ENCODE measurements at regions not wholly inside any gene's neighbourhood (a gene's known extent, or its start where the extent isn't known, plus 50 kb on each side); places are given as distances from the start of the nearest gene placed in this dataset.

DNA sequence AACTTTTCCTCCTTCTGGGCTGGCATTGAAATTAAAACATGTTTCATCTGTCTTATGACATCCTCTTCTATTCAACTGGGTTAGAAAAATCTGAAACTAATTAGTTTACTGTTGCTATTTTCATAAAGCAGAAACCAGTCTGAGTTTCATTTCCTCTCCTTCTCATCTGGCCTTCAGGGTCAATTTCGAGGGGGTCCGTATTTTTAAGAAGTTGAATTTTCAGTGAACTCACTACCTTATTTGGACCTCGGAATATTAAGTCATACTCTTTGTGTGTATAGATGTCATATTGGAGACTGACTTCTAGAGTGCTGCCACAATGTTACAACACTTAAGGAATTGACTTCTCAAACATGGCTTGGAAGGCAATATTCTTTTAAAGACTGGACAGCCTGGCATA lies 485.9 kb downstream of the SQOR start:
- no peak for DNase-seq

GRCh38 chr15:46121441-46121840 lies 486.6 kb downstream of the SQOR start:
- no peak for DNase-seq

DNA sequence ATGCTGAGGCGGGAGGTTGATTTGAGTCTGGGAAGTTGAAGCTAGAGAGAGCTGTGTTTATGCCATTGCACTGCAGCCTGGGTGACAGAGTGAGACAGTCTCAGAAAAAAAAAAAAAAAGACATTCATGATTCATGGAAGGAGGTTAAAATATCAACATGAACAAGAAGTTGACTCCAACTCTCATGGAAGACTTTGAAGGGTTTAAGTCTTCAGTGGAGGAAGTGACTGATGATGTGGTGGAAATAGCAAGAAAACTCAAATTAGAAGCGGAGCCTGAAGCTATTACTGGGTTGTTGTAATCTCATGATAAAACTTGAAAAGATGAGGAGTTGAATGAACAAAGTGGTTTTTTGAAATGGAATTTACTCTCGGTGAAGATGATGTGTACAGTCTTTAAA lies 491.8 kb downstream of the SQOR start:
- DNase-seq, result no peak

GRCh38 chr15:46127361-46127874 lies 492.6 kb downstream of the SQOR start:
- no peak for DNase-seq

DNA sequence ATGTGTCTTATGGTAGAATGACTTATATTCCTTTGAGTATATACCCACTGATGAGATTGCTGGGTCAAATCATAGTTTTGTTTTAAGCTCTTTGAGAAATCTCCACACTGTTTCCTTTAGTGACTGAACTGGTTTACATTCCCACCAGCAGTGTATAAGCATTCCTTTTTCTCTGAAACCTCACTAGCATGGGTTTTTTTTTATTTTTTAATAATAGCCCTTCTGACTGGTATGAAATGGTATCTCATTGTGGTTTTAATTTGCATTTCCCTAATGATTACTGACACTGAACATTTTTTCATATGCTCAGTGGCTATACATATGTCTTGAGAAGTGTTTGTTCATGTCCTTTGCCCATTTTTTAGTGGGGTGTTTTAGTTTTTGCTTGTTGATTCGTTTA lies 494.3 kb downstream of the SQOR start:
- no peak for DNase-seq

- DNase-seq, result no peak
Measured at GRCh38 chr15:46131876-46132275, 497.0 kb downstream of the SQOR start.

DNA sequence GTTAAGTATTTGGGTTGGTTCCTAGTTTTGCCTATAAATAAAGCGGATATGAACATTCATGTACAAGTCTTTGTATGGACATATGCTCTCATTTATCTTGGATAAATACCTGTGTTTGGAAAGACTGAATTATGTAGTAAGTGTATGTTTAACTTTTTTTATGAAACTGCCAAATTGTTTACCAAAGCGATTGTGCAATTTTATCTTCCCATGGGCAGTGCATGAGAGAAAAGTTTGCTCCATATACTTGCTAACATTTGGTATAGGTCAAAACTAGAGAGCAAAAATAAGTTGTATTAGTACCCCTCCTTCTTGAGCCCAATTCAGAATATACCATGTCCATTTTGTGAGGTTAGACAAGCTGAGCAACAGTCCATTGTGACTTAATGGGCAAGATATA lies 502.6 kb downstream of the SQOR start:
- DNase-seq, result no peak

DNA sequence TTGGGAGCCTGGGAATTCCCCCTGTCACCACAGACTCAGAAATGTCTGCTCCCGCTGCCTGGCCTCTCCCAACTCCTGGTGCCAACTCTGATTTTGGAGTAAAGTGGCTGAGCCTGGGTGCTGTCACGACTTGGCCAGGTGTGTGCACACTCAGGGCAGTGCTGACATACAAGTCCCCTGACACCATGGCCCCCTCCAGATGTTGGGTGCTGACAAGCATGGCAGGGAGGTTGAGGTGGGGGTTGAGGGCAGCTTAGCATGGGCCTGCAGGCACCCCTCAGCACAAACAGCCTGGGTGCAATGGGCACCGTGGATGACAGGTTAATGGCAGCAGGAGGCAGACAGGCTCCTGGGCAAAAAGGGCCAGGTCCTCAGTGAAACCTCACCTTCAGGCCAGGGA lies 511.2 kb downstream of the SQOR start:
- no peak for DNase-seq

- no peak for DNase-seq
Measured at GRCh38 chr15:46146915-46147314, 512.1 kb downstream of the SQOR start.

- DNase-seq, result no peak
Measured at GRCh38 chr15:46151786-46152185, 517.0 kb downstream of the SQOR start.

DNA sequence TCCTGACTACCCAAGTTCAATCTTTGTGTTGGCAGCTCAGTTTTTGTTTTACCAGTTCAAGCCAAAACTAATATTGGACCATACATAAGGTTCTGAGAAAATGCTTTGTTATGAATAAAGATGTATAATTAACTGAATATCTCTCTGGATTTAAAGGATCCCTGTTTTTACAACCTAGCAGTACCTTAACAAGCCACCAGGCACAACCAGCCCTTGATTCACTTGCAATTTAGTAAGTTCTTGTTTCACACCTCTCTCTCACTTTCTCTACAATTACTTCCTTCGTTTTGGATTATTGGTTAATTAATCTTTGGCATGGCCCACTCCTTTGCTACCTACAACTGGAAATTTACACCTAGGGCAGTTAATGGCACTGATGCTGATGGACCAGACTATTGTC lies 531.9 kb downstream of the SQOR start:
- no peak for DNase-seq

GRCh38 chr15:46170326-46170725 lies 535.5 kb downstream of the SQOR start:
- DNase-seq, result no peak

DNA sequence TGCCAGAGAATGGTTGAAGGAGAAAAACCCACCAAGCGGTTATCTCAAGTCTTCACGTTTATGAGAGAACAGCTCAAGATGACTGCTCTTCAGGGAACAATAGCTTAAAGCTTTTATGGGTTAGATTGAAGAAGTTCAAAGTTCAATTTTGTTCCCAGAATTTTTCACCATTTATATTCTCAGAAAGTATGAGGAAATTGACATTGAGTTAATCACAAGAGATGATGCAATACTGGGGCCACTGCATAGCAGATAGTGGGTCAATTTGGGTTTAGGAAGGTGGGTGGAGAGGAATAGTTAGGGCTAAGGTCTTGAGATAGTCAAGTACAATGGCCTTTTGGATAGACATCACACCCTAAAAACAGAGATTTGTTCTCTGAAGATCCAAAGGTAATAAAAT lies 539.3 kb downstream of the SQOR start:
- no peak for DNase-seq

DNA sequence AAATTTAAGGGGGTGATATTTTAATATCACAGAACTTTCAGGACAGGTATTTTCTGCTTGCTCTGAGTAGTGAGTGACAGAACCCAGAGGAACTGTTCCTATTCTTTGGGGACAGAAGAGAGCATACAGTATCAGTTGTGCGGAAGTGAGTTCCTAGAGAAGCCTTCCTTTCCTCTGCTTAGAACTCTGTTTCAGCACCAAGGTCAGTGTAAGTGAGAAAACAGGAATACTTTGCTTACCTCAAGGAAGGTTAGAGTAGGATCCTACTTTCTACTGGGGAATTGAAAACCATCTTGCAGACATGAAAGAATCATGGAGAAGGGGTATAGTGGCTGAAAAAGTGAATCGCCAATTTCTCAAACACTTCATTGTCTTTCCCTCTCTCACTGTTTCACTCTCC lies 542.4 kb downstream of the SQOR start:
- no peak for DNase-seq

DNA sequence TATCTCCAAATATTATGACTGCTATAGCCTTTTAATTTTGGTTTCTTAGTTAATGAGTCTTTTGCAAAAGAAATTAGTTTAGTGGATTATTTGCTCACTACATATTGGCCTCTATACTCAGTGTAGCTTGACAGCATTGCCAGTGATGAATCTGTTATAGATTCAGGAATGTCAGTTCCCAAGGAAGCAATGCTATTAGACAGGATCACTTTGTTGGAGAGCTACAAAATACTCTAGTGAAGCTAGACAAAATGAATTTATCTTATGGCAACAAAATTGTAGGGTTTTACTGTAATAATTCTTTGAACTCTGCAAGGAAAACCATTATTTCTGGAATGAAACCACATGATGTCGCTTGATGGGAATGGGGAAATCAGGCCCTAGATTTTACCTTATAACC lies 543.3 kb downstream of the SQOR start:
- DNase-seq, result no peak

GRCh38 chr15:46207341-46207740 lies 572.5 kb downstream of the SQOR start:
- DNase-seq, result no peak

- no peak for DNase-seq
Measured at GRCh38 chr15:46213551-46213950, 578.7 kb downstream of the SQOR start.

- no peak for DNase-seq
Measured at GRCh38 chr15:46222826-46223225, 588.0 kb downstream of the SQOR start.

DNA sequence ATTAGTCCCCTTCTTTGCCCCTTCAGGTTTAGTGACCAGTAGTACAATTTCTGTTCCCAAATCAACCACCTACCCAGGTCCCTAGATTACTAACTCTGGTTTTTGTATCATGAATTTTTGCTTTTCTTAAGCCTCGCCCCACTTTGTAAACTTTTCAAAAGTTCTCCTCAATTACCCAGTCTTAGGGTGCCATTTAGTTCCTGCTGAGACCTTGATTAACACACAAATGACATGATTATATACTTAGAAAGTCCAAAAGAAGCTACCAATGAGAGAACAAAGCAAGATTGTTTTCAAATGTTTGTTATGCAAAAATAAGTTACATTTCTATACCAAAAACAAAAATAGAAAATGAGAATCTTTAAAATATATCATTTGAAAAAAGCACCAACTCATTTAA lies 594.4 kb downstream of the SQOR start:
- no peak for DNase-seq

- no peak for DNase-seq
Measured at GRCh38 chr15:46231786-46232185, 597.0 kb downstream of the SQOR start.

DNA sequence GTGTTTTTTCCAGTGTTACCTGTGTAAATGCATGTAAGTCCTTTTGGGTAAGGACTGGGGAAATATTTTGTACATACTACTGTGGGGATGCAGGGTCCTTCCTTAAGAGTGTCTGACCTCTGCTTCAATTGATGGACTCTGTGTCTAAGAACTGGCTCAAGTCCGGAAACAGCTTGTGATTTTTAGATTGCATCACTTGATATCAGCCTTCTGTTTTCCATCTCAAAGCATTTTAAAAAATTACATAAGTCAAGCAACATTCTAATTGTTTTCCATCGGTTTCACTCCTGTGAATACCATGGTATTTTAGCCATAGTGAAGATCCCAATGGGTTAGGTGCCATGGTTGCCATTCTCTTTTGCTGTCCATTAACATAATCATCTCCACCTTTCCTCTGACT lies 597.6 kb downstream of the SQOR start:
- DNase-seq, result no peak

- DNase-seq, result no peak
Measured at GRCh38 chr15:46242935-46243334, 608.1 kb downstream of the SQOR start.

GRCh38 chr15:46251903-46252302 lies 617.1 kb downstream of the SQOR start:
- DNase-seq, result no peak

GRCh38 chr15:46258056-46258455 lies 623.2 kb downstream of the SQOR start:
- DNase-seq, result no peak

GRCh38 chr15:46260937-46261336 lies 626.1 kb downstream of the SQOR start:
- no peak for DNase-seq
